ENCODE measurements at regions not wholly inside any gene's neighbourhood (a gene's known extent, or its start where the extent isn't known, plus 50 kb on each side); places are given as distances from the start of the nearest gene placed in this dataset.

DNA sequence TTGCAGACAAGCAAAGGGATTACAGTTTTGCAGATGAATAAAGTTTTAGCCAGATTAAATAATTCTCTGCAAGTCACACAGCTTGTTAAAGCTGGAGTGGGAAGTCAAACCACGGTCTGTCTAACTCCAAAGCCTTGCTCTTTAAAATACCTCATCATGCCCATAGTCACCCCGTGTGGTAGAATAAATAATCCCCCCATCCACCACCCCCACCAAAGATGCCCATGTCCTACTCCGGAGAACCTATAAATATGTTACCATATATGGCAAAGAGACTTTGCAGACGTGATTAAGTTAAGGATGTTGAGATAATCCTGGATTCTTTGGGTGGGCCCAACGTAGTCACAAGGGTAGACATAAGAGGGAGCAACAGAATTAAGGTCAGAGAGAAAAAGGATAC lies 118.7 kb downstream of the BEND2 start:
- Mint-ChIP-seq H3K27me3 (ENCODE audit: unreplicated experiment) (peaks cover 53% of the 10 kb centered on the region), H3K4me1 (ENCODE audit: low read depth, unreplicated experiment) (no peaks in the 10 kb centered on the region), H3K9me3 (ENCODE audit: low read depth, unreplicated experiment) (no peaks in the 10 kb centered on the region), H3K27ac (ENCODE audit: unreplicated experiment) (no peak overlapping the region), H3K36me3 (ENCODE audit: insufficient read depth, unreplicated experiment) (no peaks in the 10 kb centered on the region), H3K4me3 (ENCODE audit: low read depth, unreplicated experiment) (no peak overlapping the region)
- no peak for DNase-seq
- TF ChIP-seq, protein P1, sequence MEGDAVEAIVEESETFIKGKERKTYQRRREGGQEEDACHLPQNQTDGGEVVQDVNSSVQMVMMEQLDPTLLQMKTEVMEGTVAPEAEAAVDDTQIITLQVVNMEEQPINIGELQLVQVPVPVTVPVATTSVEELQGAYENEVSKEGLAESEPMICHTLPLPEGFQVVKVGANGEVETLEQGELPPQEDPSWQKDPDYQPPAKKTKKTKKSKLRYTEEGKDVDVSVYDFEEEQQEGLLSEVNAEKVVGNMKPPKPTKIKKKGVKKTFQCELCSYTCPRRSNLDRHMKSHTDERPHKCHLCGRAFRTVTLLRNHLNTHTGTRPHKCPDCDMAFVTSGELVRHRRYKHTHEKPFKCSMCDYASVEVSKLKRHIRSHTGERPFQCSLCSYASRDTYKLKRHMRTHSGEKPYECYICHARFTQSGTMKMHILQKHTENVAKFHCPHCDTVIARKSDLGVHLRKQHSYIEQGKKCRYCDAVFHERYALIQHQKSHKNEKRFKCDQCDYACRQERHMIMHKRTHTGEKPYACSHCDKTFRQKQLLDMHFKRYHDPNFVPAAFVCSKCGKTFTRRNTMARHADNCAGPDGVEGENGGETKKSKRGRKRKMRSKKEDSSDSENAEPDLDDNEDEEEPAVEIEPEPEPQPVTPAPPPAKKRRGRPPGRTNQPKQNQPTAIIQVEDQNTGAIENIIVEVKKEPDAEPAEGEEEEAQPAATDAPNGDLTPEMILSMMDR (IDR thresholded peaks at IDR 0.05; ENCODE audit: unreplicated experiment), result no peak
- intact Hi-C loops (cut with micrococcal nuclease; ENCODE audit: unreplicated experiment), result no loop called here
- CTCF ChIA-PET, result no interaction called here
- no TSS peak for BruUV-seq (replicated peaks)

DNA sequence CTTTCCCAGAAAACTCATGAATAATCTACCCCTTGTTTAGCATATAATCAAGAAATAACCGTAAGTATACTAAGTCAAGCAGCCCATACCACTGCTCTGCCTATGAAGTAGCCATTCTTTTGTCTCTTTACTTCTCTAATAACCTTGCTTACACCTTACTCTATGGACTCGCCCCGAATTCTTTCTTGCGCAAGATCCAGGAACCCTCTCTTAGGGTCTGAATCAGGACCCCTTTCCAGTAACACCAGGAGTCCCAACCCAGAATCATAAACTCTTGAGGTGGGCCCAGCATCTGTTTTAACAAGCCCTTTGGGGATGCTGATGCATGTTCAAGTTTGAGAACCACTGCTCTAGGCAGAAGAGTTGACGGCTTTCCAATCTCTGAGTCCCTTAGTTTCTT lies 119.6 kb downstream of the BEND2 start:
- intact Hi-C loops (cut with micrococcal nuclease; ENCODE audit: unreplicated experiment), result no loop called here
- no peaks in the 10 kb centered on the region for H3K36me3 Mint-ChIP-seq (ENCODE audit: insufficient read depth, unreplicated experiment)
- no peak overlapping the region for H3K4me3 Mint-ChIP-seq (ENCODE audit: low read depth, unreplicated experiment)
- no peak for DNase-seq
- peaks cover 62% of the 10 kb centered on the region for H3K27me3 Mint-ChIP-seq (ENCODE audit: unreplicated experiment)
- CTCF ChIA-PET, result no interaction called here
- no peak overlapping the region for H3K27ac Mint-ChIP-seq (ENCODE audit: unreplicated experiment)
- H3K4me1 Mint-ChIP-seq (ENCODE audit: low read depth, unreplicated experiment), result no peaks in the 10 kb centered on the region
- no peaks in the 10 kb centered on the region for H3K9me3 Mint-ChIP-seq (ENCODE audit: low read depth, unreplicated experiment)
- TF ChIP-seq, protein P1 (IDR thresholded peaks at IDR 0.05; ENCODE audit: unreplicated experiment), result no peak
- BruUV-seq (replicated peaks), result no TSS peak

DNA sequence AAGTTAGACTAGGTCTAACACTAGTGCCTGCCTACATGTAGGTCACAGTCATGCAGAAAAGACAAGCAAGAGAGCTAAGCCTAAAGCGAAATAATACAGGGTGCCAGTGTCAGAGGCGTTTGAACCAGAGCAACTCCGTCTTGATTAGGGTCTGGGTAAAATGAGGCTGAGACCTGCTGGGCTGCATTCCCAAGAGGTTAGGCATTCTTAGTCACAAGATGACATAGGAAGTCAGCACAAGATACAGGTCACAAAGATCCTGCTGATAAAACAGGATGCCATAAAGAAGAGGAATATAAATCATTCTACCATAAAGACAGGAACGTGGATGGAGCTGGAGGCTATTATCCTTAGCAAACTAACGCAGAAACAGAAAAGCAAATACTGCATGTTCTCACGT lies 120.9 kb downstream of the BEND2 start:
- no peaks in the 10 kb centered on the region for H3K9me3 Mint-ChIP-seq (ENCODE audit: low read depth, unreplicated experiment)
- no peak for DNase-seq
- no peaks in the 10 kb centered on the region for H3K36me3 Mint-ChIP-seq (ENCODE audit: insufficient read depth, unreplicated experiment)
- no peaks in the 10 kb centered on the region for H3K4me1 Mint-ChIP-seq (ENCODE audit: low read depth, unreplicated experiment)
- no peak overlapping the region for H3K4me3 Mint-ChIP-seq (ENCODE audit: low read depth, unreplicated experiment)
- intact Hi-C loops (cut with micrococcal nuclease; ENCODE audit: unreplicated experiment), result no loop called here
- peaks cover 76% of the 10 kb centered on the region for H3K27me3 Mint-ChIP-seq (ENCODE audit: unreplicated experiment)
- TF ChIP-seq, protein P1 (IDR thresholded peaks at IDR 0.05; ENCODE audit: unreplicated experiment), result no peak
- H3K27ac Mint-ChIP-seq (ENCODE audit: unreplicated experiment), result no peak overlapping the region
- CTCF ChIA-PET, result no interaction called here
- BruUV-seq (replicated peaks), result no TSS peak

DNA sequence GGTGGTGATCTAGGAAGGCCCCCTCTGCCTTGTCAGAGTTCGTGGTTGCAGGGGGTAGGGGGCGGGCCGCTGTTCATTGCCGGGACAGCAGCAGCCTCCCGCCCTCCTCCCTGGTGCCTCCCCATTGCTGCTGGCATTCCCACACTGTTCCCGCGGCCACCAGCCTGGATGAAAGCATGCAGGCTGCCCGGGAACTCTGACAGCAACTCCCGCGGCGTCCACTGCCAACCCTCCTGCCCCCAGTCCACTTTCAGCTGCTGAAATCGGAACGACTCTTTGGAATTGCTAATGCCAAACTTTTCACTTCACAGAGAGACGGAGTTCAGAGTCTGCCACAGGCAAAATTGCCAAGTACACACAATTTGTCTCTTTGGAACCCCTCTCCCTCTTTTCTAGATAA lies 121.9 kb downstream of the BEND2 start:
- TF ChIP-seq, protein P1 (IDR thresholded peaks at IDR 0.05; ENCODE audit: unreplicated experiment), result no peak
- Mint-ChIP-seq H3K36me3 (ENCODE audit: insufficient read depth, unreplicated experiment) (no peaks in the 10 kb centered on the region), H3K4me1 (ENCODE audit: low read depth, unreplicated experiment) (no peaks in the 10 kb centered on the region), H3K27me3 (ENCODE audit: unreplicated experiment) (peaks cover 85% of the 10 kb centered on the region), H3K27ac (ENCODE audit: unreplicated experiment) (no peak overlapping the region), H3K4me3 (ENCODE audit: low read depth, unreplicated experiment) (no peak overlapping the region), H3K9me3 (ENCODE audit: low read depth, unreplicated experiment) (no peaks in the 10 kb centered on the region)
- CTCF ChIA-PET, result no interaction called here
- DNase-seq, result no peak
- intact Hi-C loops (cut with micrococcal nuclease; ENCODE audit: unreplicated experiment), result no loop called here
- BruUV-seq (replicated peaks), result no TSS peak

DNA sequence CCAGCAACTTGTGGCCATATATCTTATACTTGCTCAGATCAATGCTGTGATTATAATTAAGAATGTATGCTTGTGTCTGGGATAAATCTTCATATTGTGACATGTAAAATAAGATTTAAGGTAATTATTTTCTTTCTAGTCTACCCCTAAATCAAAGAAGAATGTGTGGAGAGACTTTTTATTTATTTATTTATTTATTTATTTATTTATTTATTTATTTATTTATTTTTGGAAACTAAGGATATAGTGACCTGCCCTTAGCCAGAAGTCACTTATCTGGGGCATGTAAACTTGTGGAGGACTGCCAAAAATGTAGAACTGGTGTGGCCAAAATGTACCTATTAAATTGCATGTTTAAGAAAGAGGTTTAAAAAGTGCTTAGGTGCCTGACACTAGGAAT lies 144.3 kb downstream of the BEND2 start:
- no peak for DNase-seq
- CTCF ChIA-PET, result no interaction called here
- no peak overlapping the region for H3K4me3 Mint-ChIP-seq (ENCODE audit: low read depth, unreplicated experiment)
- H3K9me3 Mint-ChIP-seq (ENCODE audit: low read depth, unreplicated experiment), result no peaks in the 10 kb centered on the region
- H3K4me1 Mint-ChIP-seq (ENCODE audit: low read depth, unreplicated experiment), result no peaks in the 10 kb centered on the region
- BruUV-seq (replicated peaks), result no TSS peak
- H3K27ac Mint-ChIP-seq (ENCODE audit: unreplicated experiment), result no peak overlapping the region
- no peaks in the 10 kb centered on the region for H3K36me3 Mint-ChIP-seq (ENCODE audit: insufficient read depth, unreplicated experiment)
- H3K27me3 Mint-ChIP-seq (ENCODE audit: unreplicated experiment), result peaks cover 51% of the 10 kb centered on the region
- intact Hi-C loops (cut with micrococcal nuclease; ENCODE audit: unreplicated experiment), result no loop called here
- TF ChIP-seq, protein P1 (IDR thresholded peaks at IDR 0.05; ENCODE audit: unreplicated experiment), result no peak

Data from Calu3 (cell line).